Bronchial epithelial cell (primary cell): ENCODE measurements at regions not wholly inside any gene's neighbourhood (a gene's known extent, or its start where the extent isn't known, plus 50 kb on each side); places are given as distances from the start of the nearest gene placed in this dataset.

ENCODE experiments used
- DNase-seq: peaks from one replicate; pipeline ENCODE4 v3.0.0-alpha.2; 2010; ENCODE audit warnings: low read depth
- FAIRE-seq: peaks from 2 replicates; lab custom pipeline; 2011; peaks lifted over from hg19 to GRCh38; lab: Jason Lieb, UNC
- H3K27me3 ChIP-seq: 2 replicates; pipeline ENCODE4 v1.5.1; 2011; ENCODE audit warnings: low read length; ENCODE audit not compliant: control insufficient read depth, insufficient read depth
- H3K36me3 ChIP-seq: 2 replicates; pipeline ENCODE4 v1.5.1; 2011; ENCODE audit warnings: low read length; ENCODE audit not compliant: control insufficient read depth, insufficient read depth
- H3K4me3 ChIP-seq: 2 replicates; pipeline ENCODE4 v1.5.1; 2011; ENCODE audit warnings: mild to moderate bottlenecking, low read depth, low read length, control low read depth
- CTCF ChIP-seq: IDR thresholded peaks from 2 replicates; pipeline ENCODE4 v1.5.1; 2011; ENCODE audit warnings: mild to moderate bottlenecking, moderate library complexity, low read length, control low read depth, inconsistent platforms; ENCODE audit not compliant: insufficient read depth, severe bottlenecking

DNA sequence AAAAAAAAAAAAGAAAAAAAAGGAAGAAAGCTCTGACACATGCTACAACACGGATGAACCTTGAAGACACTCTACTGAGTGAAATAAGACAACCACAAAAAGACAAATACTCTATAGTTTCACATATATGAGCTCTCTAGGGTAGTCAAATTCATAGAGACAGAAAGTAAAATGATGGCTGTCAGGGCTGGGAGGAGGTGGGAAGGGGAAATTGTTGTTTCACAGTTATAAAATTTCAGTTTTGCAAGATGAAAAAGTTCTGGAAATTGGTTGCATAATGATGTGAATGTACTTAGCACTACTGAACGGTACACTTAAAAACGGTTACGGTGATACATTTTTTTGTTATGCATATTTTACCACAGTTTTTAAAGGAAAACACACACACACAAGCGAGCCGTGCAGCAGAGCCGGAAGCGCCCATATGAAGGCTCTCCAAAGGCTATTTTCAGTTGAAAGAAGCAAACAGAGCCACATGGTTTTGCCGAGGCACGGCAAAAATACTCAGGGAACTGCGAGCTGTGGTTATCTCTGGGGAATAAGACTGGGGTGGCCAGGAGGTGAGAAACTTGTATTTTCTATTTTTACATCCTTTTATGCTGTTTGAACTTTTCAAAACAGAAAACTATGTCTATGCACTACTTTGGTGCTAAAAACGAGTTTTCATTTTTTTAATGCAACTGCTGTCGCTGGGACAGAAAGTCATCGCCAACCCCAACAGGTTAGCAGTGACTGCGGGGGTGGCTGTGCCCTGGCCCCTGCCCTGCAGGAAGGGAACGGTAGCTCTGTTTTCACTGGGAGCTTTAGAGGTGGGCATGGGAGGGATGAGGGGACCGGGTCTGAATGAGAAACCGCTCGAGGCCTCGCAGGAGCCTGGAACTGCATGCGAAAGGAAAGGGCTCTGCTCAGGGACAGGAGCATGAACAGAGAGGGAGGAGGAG is 132.9 kb downstream of the OAT start:
- Histone ChIP-seq H3K4me3 (no peak overlapping the region), H3K27me3 (peaks cover 2% of the 10 kb centered on the region), H3K36me3 (no peaks in the 10 kb centered on the region)
- DNase-seq (peak; percentile 32), FAIRE-seq (no peak)
- no peak for TF ChIP-seq CTCF

DNA sequence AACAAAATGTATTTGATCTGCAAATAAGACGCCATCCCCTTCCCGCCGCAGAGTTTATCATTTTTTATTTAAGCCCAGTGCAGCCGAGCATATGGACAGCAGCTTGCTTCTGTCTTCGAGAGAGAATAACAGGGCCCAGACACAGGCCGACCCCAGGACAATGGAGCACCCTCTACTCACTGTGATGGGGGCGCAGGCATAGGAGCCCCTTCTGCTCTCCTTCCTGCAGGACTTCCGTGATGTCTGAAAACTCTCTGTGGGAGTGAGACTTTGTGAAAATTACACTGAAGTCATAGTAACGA is 134.8 kb downstream of the OAT start:
- no peak for FAIRE-seq
- H3K36me3 ChIP-seq = no peaks in the 10 kb centered on the region
- TF ChIP-seq CTCF = no peak

GRCh38 chr10:124283215-124283948 is 135.3 kb downstream of the OAT start:
- Histone ChIP-seq H3K4me3 (no peak overlapping the region), H3K36me3 (no peaks in the 10 kb centered on the region), H3K27me3 (no peaks in the 10 kb centered on the region)
- TF ChIP-seq CTCF = no peak
- no peak for DNase-seq
- no peak for FAIRE-seq

More for the DNA sequence above, 134.8 kb downstream of the OAT start:
- Histone ChIP-seq H3K27me3 (no peaks in the 10 kb centered on the region), H3K4me3 (no peak overlapping the region)
- no peak for DNase-seq

GRCh38 chr10:124282326-124282725 is 136.4 kb downstream of the OAT start:
- no peak for TF ChIP-seq CTCF
- FAIRE-seq = no peak

DNA sequence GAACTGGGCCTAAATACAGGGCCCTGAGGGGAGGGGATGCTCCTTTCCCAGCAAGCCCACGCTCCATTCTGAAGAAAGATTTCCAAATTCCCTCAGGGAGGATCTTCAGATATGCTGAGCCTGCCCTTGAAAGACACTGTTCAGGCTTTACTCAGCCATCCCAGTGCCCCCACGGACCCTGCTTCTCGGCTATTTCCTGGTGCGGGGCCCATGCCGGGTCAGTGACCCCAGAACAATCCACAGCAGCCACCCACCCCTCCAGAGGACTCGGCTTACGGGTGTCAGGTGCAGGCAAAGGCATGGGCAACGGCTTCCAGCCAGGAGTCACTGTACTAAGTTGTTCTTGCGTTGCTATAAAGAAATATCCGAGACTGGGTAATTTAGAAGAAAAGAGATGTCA is 137.1 kb downstream of the OAT start:
- no peak for DNase-seq
- Histone ChIP-seq H3K36me3 (no peaks in the 10 kb centered on the region), H3K27me3 (no peaks in the 10 kb centered on the region), H3K4me3 (no peak overlapping the region)
- FAIRE-seq = no peak
- no peak for TF ChIP-seq CTCF

More at GRCh38 chr10:124282326-124282725, 136.4 kb downstream of the OAT start:
- H3K27me3 ChIP-seq = no peaks in the 10 kb centered on the region
- no peak for DNase-seq
- H3K4me3 ChIP-seq = no peak overlapping the region
- no peaks in the 10 kb centered on the region for H3K36me3 ChIP-seq
